ENCODE measurements at regions not wholly inside any gene's neighbourhood (a gene's known extent, or its start where the extent isn't known, plus 50 kb on each side); places are given as distances from the start of the nearest gene placed in this dataset.
"Not testable (repeated sequence)": the region's sequence is repeated elsewhere in the genome, so short reads cannot be mapped to it uniquely, and the experiment has no call there.

DNA sequence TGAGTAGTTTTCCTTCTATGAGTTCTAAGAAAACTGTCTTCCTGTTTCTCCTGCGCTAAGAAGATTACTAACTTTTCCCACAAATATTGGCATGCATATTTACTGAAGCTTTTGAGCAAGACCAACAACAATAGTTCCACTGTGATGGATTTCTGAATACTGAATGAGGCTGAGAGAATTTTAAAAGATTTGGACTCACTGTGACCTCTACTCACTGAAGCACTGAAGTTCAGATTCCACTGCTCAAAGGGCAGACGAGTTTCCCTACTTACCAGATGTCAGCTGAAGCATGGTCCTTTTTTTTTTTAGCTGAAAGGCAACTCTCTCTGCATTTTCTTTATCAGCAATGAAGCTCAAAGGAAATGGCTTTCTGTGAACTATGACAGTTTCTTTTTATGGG lies 718.5 kb downstream of the RFPL4B start:
- Mint-ChIP-seq H3K4me3 (no peak overlapping the region), H3K27ac (peak overlapping the region; percentile 93), H3K27me3 (ENCODE audit: low read depth, poor library complexity) (peaks cover 4% of the 10 kb centered on the region), H3K36me3 (ENCODE audit: low read depth) (peaks cover 11% of the 10 kb centered on the region), H3K4me1 (peaks cover 27% of the 10 kb centered on the region), H3K9me3 (peaks cover 17% of the 10 kb centered on the region)
- no peak for DNase-seq
- TF ChIP-seq, protein P1, sequence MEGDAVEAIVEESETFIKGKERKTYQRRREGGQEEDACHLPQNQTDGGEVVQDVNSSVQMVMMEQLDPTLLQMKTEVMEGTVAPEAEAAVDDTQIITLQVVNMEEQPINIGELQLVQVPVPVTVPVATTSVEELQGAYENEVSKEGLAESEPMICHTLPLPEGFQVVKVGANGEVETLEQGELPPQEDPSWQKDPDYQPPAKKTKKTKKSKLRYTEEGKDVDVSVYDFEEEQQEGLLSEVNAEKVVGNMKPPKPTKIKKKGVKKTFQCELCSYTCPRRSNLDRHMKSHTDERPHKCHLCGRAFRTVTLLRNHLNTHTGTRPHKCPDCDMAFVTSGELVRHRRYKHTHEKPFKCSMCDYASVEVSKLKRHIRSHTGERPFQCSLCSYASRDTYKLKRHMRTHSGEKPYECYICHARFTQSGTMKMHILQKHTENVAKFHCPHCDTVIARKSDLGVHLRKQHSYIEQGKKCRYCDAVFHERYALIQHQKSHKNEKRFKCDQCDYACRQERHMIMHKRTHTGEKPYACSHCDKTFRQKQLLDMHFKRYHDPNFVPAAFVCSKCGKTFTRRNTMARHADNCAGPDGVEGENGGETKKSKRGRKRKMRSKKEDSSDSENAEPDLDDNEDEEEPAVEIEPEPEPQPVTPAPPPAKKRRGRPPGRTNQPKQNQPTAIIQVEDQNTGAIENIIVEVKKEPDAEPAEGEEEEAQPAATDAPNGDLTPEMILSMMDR (IDR thresholded peaks at IDR 0.05), result no peak

DNA sequence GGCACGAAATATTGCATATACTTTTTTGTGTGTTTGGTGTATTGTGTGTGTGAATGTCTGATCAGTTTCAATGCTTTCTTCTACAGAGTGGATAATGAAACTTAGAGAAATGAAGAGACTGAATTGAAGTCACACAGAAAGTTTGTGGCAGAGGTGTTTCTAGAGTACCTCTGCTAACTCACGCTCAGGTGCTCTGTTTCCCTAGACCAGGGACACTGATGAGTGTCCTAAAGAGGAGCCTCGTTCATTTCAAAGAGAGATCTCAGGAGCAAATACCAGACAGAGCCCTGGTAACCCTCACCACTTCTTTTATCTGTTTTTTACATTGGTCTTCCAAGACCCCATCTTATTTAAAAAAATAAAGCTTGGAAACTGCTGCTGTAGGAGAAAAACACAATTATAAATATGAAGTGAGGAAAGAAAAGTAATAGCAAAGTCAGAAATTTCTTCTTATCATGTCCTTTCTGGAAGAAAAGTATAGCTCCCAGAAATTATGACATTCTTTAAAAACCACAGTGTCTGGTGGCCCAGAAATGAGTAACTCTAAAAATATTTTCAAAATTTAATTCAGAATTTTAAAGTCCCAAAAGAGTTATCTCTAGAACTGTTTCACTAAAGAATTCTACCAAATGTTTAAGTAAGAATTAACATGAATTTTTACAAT lies 720.6 kb downstream of the RFPL4B start:
- Mint-ChIP-seq H3K4me3 (no peak overlapping the region), H3K27ac (peak overlapping the region; percentile 30), H3K9me3 (peaks cover 18% of the 10 kb centered on the region), H3K27me3 (ENCODE audit: low read depth, poor library complexity) (peaks cover 4% of the 10 kb centered on the region), H3K4me1 (peaks cover 27% of the 10 kb centered on the region), H3K36me3 (ENCODE audit: low read depth) (peaks cover 11% of the 10 kb centered on the region)
- TF ChIP-seq, protein P1 (IDR thresholded peaks at IDR 0.05), result no peak
- no peak for DNase-seq

DNA sequence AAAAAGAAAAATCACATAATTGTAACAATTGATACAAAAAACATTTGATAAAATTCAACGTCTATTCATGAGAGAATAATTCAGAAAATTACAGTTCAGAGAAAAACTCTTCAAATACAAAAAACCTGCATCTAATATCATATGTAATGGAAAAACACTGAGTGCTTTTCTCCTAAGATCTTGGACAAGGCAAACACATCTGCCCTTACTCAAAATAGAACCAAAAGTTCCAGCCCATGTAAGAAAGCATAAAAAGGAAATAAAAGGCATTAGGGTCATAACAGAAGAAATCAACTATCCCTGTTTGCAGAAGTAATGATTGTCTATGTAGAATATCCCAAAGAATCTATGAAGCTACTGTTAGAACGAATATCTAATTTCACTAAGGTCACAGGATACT lies 721.4 kb downstream of the RFPL4B start:
- no peak overlapping the region for H3K4me3 Mint-ChIP-seq
- H3K4me1 Mint-ChIP-seq, result peaks cover 27% of the 10 kb centered on the region
- H3K36me3 Mint-ChIP-seq (ENCODE audit: low read depth), result peaks cover 11% of the 10 kb centered on the region
- H3K27ac Mint-ChIP-seq, result no peak overlapping the region
- peaks cover 18% of the 10 kb centered on the region for H3K9me3 Mint-ChIP-seq
- no peak for DNase-seq
- H3K27me3 Mint-ChIP-seq (ENCODE audit: low read depth, poor library complexity), result peaks cover 4% of the 10 kb centered on the region
- TF ChIP-seq, protein P1 (IDR thresholded peaks at IDR 0.05), result no peak

DNA sequence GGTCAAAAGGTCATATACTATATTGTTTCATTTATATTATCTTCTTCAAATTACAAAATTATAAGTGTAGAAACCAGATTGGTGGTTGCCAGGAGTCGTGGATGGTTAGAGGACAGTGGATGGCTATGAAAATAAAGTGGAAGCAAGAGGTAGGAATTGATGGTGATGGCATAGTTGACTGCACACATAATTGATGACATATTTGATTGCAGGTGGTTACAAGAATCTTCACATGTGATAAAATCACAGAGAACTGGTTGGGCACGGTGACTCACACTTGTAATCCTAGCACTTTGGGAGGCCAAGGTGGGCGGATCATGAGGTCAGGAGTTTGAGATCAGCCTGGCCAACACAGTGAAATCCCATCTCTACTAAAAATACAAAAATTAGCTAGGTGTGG lies 723.6 kb downstream of the RFPL4B start:
- Mint-ChIP-seq H3K36me3 (ENCODE audit: low read depth) (peaks cover 11% of the 10 kb centered on the region), H3K4me1 (peaks cover 25% of the 10 kb centered on the region)

DNA sequence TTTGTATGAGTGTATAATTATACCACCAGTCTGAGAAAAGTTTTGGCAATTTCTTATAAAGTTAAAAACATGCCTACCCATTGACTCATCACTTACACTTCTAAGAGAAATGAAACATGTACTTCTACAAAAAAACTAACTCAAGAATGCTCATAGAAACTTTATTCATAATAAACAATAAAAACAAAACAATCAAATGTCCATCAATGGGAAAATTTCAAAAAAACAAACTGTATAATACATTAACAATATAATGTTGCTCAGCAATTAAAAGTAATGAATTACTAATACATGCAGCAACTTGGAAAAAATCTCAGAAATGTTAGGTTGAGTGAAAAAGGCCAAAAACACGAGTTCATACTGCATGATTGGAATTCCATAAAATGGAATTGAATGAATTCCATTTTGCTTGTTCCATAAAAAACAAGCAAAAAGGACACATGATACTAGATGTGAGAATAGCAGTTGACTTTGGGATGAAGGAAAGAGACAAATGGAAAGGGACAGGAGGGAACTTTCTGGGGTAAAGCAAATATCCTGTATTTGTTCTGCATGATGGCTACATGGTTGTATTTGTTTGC lies 726.6 kb downstream of the RFPL4B start:
- TF ChIP-seq, protein P1 (IDR thresholded peaks at IDR 0.05), result no peak
- no peak overlapping the region for H3K4me3 Mint-ChIP-seq
- H3K27ac Mint-ChIP-seq, result no peak overlapping the region
- peaks cover 4% of the 10 kb centered on the region for H3K27me3 Mint-ChIP-seq (ENCODE audit: low read depth, poor library complexity)
- peaks cover 14% of the 10 kb centered on the region for H3K9me3 Mint-ChIP-seq
- H3K4me1 Mint-ChIP-seq, result peaks cover 20% of the 10 kb centered on the region
- no peak for DNase-seq
- peaks cover 11% of the 10 kb centered on the region for H3K36me3 Mint-ChIP-seq (ENCODE audit: low read depth)

More for the DNA sequence above, 723.6 kb downstream of the RFPL4B start:
- not testable (repeated sequence) for H3K4me3 Mint-ChIP-seq; DNase-seq; H3K27ac Mint-ChIP-seq; H3K27me3 Mint-ChIP-seq (ENCODE audit: low read depth, poor library complexity)
- peaks cover 18% of the 10 kb centered on the region for H3K9me3 Mint-ChIP-seq

DNA sequence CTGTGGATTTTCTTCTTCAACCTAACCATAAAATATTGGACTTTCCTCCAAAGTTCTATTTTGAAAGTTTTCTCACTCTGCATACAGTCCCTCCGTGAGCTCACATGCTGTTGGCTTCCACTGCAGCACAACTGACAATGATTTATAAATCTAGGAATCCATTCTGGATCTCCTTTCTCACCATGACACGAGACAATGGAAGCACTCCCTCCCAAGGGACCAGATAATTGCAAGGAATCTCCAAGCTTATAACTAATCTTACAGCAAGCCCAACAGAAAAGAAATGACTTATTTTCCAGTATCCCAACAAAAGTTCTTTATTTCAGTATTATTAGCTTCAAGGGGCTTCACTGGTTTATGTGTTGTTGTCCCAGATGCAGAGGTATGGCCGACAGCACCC lies 729.0 kb downstream of the RFPL4B start:
- TF ChIP-seq, protein P1 (IDR thresholded peaks at IDR 0.05), result no peak
- peaks cover 20% of the 10 kb centered on the region for H3K4me1 Mint-ChIP-seq
- DNase-seq, result no peak
- no peaks in the 10 kb centered on the region for H3K27me3 Mint-ChIP-seq (ENCODE audit: low read depth, poor library complexity)
- no peak overlapping the region for H3K4me3 Mint-ChIP-seq
- no peaks in the 10 kb centered on the region for H3K36me3 Mint-ChIP-seq (ENCODE audit: low read depth)
- no peaks in the 10 kb centered on the region for H3K9me3 Mint-ChIP-seq
- peak overlapping the region; percentile 8 for H3K27ac Mint-ChIP-seq

Measured in nephron progenitor cell (in vitro differentiated cells).